ENCODE measurements at regions not wholly inside any gene's neighbourhood (a gene's known extent, or its start where the extent isn't known, plus 50 kb on each side); places are given as distances from the start of the nearest gene placed in this dataset.

DNA sequence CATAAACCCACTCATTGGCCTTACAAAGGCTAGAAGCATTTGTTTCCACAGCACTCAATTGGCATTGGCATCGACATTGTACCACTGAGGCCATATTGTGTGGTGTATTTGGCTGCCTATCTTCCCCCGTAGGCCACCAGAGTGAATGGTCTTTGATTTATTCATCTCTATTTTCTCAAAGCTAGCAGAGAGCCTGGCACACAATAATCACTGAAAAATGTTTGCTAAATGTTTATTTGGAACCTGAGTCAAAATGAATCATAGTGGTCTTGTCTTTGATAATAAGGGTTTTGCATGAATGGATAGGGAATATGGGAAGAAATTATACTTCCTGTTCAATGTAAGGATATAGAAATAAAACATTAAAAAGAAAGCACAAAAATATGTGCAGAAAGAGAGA lies 107.3 kb upstream of the SLC8A1 start:
- Histone ChIP-seq H3K36me3 (no peaks in the 10 kb centered on the region), H3K27ac (no peak overlapping the region), H3K4me3 (no peak overlapping the region), H3K27me3 (no peaks in the 10 kb centered on the region), H3K9me3 (no peaks in the 10 kb centered on the region), H3K4me1 (no peaks in the 10 kb centered on the region)
- ATAC-seq (no peak), DNase-seq (no peak)
- no peak for TF ChIP-seq POLR2A (IDR thresholded peaks at IDR 0.05)
- intact Hi-C loops (cut with DNase I), result loop anchor here (5.0 to 10.0 kb wide), 2 partner anchors 642 to 644 kb away; no protein-coding TSS in a partner anchor
- 33% methylated on average over 2 of the region's 2 CpGs for WGBS (ENCODE audit: insufficient coverage, low coverage, low lambda C conversion rate, missing lambda C conversion rate)

- no peaks in the 10 kb centered on the region for H3K9me3 ChIP-seq
- H3K36me3 ChIP-seq, result no peaks in the 10 kb centered on the region
- WGBS (ENCODE audit: insufficient coverage, low coverage, low lambda C conversion rate, missing lambda C conversion rate), result 27% methylated on average over 2 of the region's 2 CpGs
- no peak overlapping the region for H3K27ac ChIP-seq
- intact Hi-C loops (cut with DNase I), result no loop called here
- H3K4me3 ChIP-seq, result no peak overlapping the region
- H3K27me3 ChIP-seq, result no peaks in the 10 kb centered on the region
- H3K4me1 ChIP-seq, result no peaks in the 10 kb centered on the region
- no peak for TF ChIP-seq CTCF (IDR thresholded peaks at IDR 0.05)
- TF ChIP-seq POLR2A (IDR thresholded peaks at IDR 0.05), result no peak
- DNase-seq, result no peak
- no peak for ATAC-seq
These were observed 112.3 kb upstream of the SLC8A1 start for GRCh38 chr2:40564184-40564583.

DNA sequence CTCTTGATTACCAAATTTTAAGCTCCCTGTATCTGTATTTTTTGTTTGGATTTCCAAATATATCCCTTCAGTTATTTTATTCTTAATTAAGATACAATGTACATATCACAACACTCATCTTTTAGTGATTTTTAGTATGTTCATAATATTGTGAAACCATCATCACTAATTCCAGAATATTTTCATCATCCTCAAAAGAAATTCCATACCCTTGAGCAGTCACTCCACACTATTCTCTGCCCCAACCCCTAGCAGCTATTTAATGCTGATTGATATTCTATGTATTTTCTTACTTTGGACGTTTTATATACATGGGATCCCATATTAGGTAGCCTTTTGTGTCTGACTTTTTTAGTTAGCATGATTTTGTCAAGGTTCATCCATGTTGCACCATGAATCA lies 127.4 kb upstream of the SLC8A1 start:
- 21% methylated on average over 1 of the region's 1 CpG for WGBS (ENCODE audit: insufficient coverage, low coverage, low lambda C conversion rate, missing lambda C conversion rate)
- no peaks in the 10 kb centered on the region for H3K36me3 ChIP-seq
- H3K27ac ChIP-seq, result no peak overlapping the region
- intact Hi-C loops (cut with DNase I), result no loop called here
- H3K4me1 ChIP-seq, result no peaks in the 10 kb centered on the region
- TF ChIP-seq POLR2A (IDR thresholded peaks at IDR 0.05), result no peak
- no peak for TF ChIP-seq CTCF (IDR thresholded peaks at IDR 0.05)
- H3K27me3 ChIP-seq, result no peaks in the 10 kb centered on the region
- no peak for ATAC-seq
- no peaks in the 10 kb centered on the region for H3K9me3 ChIP-seq
- DNase-seq, result no peak
- H3K4me3 ChIP-seq, result no peak overlapping the region

DNA sequence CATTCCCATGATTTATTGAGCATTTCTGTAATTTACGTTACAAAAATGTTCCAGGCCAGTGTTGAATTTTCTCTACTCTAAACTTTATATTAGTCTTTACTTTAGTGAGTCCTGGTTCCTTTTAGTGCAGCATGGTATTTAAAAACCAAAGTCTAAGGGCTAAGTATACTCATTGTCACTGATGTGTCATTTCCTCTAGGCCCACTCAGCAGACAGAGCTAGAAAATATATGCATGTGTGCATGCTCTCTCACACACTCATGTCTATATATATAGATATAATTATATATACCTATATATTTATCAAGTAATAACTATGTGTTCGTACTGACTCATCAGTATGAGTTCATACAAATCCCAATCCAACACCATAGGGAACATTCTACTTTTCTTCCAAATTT lies 132.5 kb upstream of the SLC8A1 start:
- no peaks in the 10 kb centered on the region for H3K27me3 ChIP-seq
- H3K36me3 ChIP-seq, result no peaks in the 10 kb centered on the region
- no peaks in the 10 kb centered on the region for H3K4me1 ChIP-seq
- no peak for ATAC-seq
- no peak overlapping the region for H3K4me3 ChIP-seq
- no peaks in the 10 kb centered on the region for H3K9me3 ChIP-seq
- DNase-seq, result no peak
- TF ChIP-seq POLR2A (IDR thresholded peaks at IDR 0.05) (no peak), CTCF (IDR thresholded peaks at IDR 0.05) (no peak)
- no peak overlapping the region for H3K27ac ChIP-seq
- intact Hi-C loops (cut with DNase I), result no loop called here
- 58% methylated on average over 2 of the region's 2 CpGs for WGBS (ENCODE audit: insufficient coverage, low coverage, low lambda C conversion rate, missing lambda C conversion rate)

- intact Hi-C loops (cut with DNase I), result no loop called here
- Histone ChIP-seq H3K36me3 (no peaks in the 10 kb centered on the region), H3K9me3 (no peaks in the 10 kb centered on the region), H3K27ac (no peak overlapping the region), H3K4me3 (no peak overlapping the region), H3K27me3 (no peaks in the 10 kb centered on the region), H3K4me1 (no peaks in the 10 kb centered on the region)
- DNase-seq (no peak), ATAC-seq (no peak)
- no peak for TF ChIP-seq CTCF (IDR thresholded peaks at IDR 0.05)
- WGBS (ENCODE audit: insufficient coverage, low coverage, low lambda C conversion rate, missing lambda C conversion rate), result 39% methylated on average over 3 of the region's 3 CpGs
These were observed 139.9 kb upstream of the SLC8A1 start for GRCh38 chr2:40591774-40592173.
